ENCODE measurements at regions not wholly inside any gene's neighbourhood (a gene's known extent, or its start where the extent isn't known, plus 50 kb on each side); places are given as distances from the start of the nearest gene placed in this dataset.

- Histone ChIP-seq H3K27ac (ENCODE audit: low read depth in 1 of 2, low read length in 1 of 2) (no peak overlapping the region), H3K4me1 (ENCODE audit: control insufficient read depth in 2 of 2, insufficient read depth in 2 of 2, low read length in 2 of 2) (no peaks in the 10 kb centered on the region), H3K27me3 (ENCODE audit: control insufficient read depth in 2 of 2, insufficient read depth in 1 of 2, low read length in 1 of 2) (no peaks in the 10 kb centered on the region), H3K36me3 (ENCODE audit: control insufficient read depth in 2 of 2, insufficient read depth in 2 of 2, low read length in 1 of 2) (no peaks in the 10 kb centered on the region), H3K4me3 (ENCODE audit: low read length in 2 of 2) (no peak overlapping the region), H3K9me3 (ENCODE audit: control insufficient read depth in 2 of 2, insufficient read depth in 1 of 2, low read length in 1 of 2) (no peaks in the 10 kb centered on the region)
- DNase-seq (ENCODE audit: low read depth in 6 of 9, low spot score in 9 of 9), result no peak
- 93% methylated on average over 8 of the region's 8 CpGs for WGBS
Observed at GRCh38 chr15:59936741-59937140, 67.4 kb upstream of the FOXB1 start.

DNA sequence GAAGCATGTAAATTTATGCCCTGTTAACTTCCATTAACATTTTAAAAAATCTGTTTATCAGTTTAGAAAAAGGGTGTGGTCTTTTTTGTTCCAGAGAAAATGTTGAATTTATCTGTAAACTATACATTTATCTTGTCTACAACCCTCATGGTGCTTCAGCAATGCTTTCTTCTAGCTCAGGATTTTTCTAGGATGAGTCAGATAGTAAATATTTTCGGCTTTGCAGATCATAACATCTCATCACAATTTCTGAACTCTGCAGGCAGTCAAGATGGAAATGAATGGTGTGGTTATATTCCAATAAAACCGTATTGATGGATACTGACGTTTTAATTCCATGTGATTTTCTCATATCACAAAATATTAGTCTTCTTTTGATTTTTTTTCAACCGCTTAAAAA, 70.5 kb upstream of the FOXB1 start:
- H3K27me3 ChIP-seq (ENCODE audit: control insufficient read depth in 2 of 2, insufficient read depth in 1 of 2, low read length in 1 of 2), result no peaks in the 10 kb centered on the region
- H3K36me3 ChIP-seq (ENCODE audit: control insufficient read depth in 2 of 2, insufficient read depth in 2 of 2, low read length in 1 of 2), result no peaks in the 10 kb centered on the region
- no peaks in the 10 kb centered on the region for H3K9me3 ChIP-seq (ENCODE audit: control insufficient read depth in 2 of 2, insufficient read depth in 1 of 2, low read length in 1 of 2)
- H3K4me3 ChIP-seq (ENCODE audit: low read length in 2 of 2), result no peak overlapping the region
- 95% methylated on average over 4 of the region's 4 CpGs for WGBS
- no peak overlapping the region for H3K27ac ChIP-seq (ENCODE audit: low read depth in 1 of 2, low read length in 1 of 2)
- no peak for DNase-seq (ENCODE audit: low read depth in 6 of 9, low spot score in 9 of 9)
- H3K4me1 ChIP-seq (ENCODE audit: control insufficient read depth in 2 of 2, insufficient read depth in 2 of 2, low read length in 2 of 2), result no peaks in the 10 kb centered on the region

DNA sequence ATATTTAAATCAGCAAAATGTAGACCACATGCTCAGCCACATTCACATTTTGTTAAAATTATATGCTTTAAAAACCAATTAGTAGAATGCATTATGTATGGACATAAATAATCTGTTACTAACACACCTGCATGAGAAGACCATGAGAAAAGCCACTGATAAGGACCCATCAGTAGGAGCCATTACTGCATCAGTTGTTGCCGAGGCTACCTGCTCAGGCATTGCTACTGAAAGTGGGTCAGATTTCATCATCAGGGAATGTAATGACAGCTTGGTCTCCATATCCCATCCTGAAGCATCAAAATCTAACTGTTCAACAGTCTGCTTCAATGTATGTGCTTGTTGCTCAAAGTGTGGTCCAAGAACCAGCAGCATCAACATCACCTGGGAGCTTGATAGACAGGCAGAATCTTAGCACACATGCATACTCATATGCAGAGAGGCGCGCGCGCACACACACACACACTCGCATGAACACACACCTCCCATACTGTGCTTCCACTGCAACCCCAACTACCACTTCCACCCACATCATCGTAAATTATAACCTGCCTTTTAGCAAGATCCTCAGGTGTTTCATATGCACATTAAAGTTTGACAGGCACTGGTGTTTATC, 72.4 kb upstream of the FOXB1 start:
- Histone ChIP-seq H3K4me3 (ENCODE audit: low read length in 2 of 2) (no peak overlapping the region), H3K27ac (ENCODE audit: low read depth in 1 of 2, low read length in 1 of 2) (no peak overlapping the region), H3K4me1 (ENCODE audit: control insufficient read depth in 2 of 2, insufficient read depth in 2 of 2, low read length in 2 of 2) (no peaks in the 10 kb centered on the region), H3K27me3 (ENCODE audit: control insufficient read depth in 2 of 2, insufficient read depth in 1 of 2, low read length in 1 of 2) (no peaks in the 10 kb centered on the region), H3K36me3 (ENCODE audit: control insufficient read depth in 2 of 2, insufficient read depth in 2 of 2, low read length in 1 of 2) (no peaks in the 10 kb centered on the region), H3K9me3 (ENCODE audit: control insufficient read depth in 2 of 2, insufficient read depth in 1 of 2, low read length in 1 of 2) (no peaks in the 10 kb centered on the region)
- WGBS, result 96% methylated on average over 7 of the region's 7 CpGs
- DNase-seq (ENCODE audit: low read depth in 6 of 9, low spot score in 9 of 9), result no peak

DNA sequence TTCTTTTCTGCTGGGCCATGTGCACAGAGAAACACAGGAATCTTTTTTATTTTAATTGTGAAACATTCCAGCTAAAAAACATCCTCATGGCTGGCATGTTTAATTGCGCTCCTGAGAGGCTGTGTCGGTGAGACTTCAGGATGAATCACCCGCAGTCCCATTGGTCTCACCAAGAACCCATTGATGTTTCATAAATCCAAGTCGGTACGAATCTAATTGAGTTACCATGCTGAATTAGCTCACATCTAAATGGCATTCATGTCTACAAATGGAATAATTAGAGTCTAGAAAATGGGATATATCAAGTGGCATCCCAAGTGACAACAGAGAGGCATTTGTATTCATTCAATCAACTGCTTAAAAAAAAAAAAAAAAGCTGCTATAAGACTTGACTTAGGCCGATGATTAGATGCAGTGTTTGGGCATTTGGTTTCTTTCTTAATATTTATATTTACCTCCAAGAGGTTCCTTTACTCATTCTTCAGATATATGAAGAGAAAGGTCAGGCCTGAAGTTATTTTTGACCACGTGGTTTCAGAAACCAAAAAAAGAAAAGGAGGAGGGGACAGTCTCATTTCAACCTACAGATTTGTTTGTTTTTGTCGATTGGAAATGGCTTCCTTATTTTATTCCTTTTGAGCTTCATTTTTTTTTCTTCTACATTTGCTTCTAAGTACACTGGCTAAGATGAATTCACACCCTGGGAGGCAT, 79.1 kb upstream of the FOXB1 start:
- WGBS, result 85% methylated on average over 8 of the region's 8 CpGs
- Histone ChIP-seq H3K27ac (ENCODE audit: low read depth in 1 of 2, low read length in 1 of 2) (no peak overlapping the region), H3K36me3 (ENCODE audit: control insufficient read depth in 2 of 2, insufficient read depth in 2 of 2, low read length in 1 of 2) (no peaks in the 10 kb centered on the region), H3K4me1 (ENCODE audit: control insufficient read depth in 2 of 2, insufficient read depth in 2 of 2, low read length in 2 of 2) (no peaks in the 10 kb centered on the region), H3K27me3 (ENCODE audit: control insufficient read depth in 2 of 2, insufficient read depth in 1 of 2, low read length in 1 of 2) (no peaks in the 10 kb centered on the region), H3K9me3 (ENCODE audit: control insufficient read depth in 2 of 2, insufficient read depth in 1 of 2, low read length in 1 of 2) (no peaks in the 10 kb centered on the region), H3K4me3 (ENCODE audit: low read length in 2 of 2) (no peak overlapping the region)
- no peak for DNase-seq (ENCODE audit: low read depth in 6 of 9, low spot score in 9 of 9)

DNA sequence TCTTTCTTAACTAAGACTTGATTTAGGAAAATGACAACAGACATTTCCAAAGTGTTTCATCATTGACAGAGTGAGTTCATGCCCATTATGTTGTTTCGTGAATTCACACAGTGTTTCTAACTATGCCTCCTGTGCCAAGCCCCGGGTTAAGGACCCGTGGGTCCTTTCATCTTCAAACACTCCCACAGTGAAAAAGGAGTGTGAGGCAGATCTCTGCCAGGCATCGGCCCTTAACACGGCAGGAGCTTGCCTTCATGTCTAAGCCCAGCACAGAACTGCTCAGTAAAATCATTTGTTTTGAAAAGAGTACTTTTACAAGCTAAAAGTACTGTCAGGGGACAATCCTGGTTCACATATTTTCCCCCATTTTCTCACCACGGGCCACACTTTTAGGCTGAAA, 80.0 kb upstream of the FOXB1 start:
- Histone ChIP-seq H3K27ac (ENCODE audit: low read depth in 1 of 2, low read length in 1 of 2) (no peak overlapping the region), H3K9me3 (ENCODE audit: control insufficient read depth in 2 of 2, insufficient read depth in 1 of 2, low read length in 1 of 2) (no peaks in the 10 kb centered on the region), H3K4me3 (ENCODE audit: low read length in 2 of 2) (no peak overlapping the region), H3K4me1 (ENCODE audit: control insufficient read depth in 2 of 2, insufficient read depth in 2 of 2, low read length in 2 of 2) (no peaks in the 10 kb centered on the region), H3K27me3 (ENCODE audit: control insufficient read depth in 2 of 2, insufficient read depth in 1 of 2, low read length in 1 of 2) (no peaks in the 10 kb centered on the region), H3K36me3 (ENCODE audit: control insufficient read depth in 2 of 2, insufficient read depth in 2 of 2, low read length in 1 of 2) (no peaks in the 10 kb centered on the region)
- WGBS, result 86% methylated on average over 6 of the region's 6 CpGs
- DNase-seq (ENCODE audit: low read depth in 6 of 9, low spot score in 9 of 9), result no peak

DNA sequence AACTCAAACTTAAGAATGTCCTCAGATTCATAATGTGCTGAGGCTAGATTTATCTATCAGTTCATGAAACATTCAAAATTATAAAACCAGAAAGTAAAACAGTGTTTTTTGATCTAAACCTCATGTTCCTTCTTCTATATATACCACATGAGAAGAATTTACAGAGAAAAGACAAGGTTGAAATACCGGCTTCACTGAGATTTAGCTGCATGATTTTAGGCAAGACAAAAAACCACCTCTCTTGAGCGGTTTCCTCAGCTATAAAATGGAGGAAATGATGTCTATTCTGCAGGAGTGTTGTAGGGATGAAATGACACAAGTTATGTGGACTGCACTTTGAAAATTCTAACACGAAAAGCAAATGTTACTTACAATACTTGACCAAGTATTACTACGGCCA, 80.6 kb upstream of the FOXB1 start:
- WGBS, result 79% methylated on average over 4 of the region's 4 CpGs
- H3K4me3 ChIP-seq (ENCODE audit: low read length in 2 of 2), result no peak overlapping the region

DNA sequence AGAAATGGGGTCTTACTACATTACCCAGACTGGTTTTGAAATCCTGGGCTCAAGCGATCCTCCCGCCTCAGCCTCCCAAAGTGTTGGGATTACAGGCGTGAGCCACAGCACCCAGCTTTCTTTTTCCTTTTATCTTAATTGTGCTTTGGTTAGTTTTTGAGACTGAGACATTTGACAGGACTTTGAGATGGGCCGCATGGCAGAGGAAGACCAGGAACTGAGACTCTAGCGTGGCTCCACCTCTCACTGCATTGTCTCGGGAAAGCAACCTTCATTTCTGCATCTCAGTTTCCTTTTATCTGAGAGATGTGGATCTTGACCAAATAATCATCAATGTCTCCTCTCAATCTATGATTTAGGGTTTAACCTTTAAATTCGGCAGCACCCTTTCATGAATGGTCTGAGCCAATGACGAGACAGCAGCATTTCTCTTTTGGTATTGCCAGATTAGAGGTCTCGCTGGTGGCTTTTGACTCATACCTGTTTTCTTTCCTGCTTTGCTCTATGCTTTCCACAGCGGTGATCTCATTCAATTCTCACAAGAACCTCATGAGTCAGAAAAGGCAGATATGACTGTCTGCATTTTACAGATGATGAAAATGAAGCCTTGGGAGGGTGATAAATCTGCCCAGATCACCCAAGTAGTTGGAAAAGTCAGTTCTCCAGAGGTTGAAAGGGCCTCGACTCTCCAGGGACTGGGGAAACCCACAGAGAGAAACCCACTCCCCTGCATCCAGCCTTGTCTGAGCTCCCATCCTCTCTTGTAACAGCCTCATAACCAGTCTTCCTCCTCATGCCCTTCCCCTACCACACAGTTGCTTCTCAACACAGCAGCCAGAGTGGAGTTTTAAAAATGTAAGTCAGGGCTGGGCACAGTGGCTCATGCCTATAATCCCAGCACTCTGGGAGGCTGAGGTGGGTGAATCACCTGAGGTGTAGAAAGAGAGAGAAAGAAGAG, 84.8 kb upstream of the FOXB1 start:
- 93% methylated on average over 11 of the region's 11 CpGs for WGBS
- H3K4me3 ChIP-seq (ENCODE audit: low read length in 2 of 2), result no peak overlapping the region
- no peaks in the 10 kb centered on the region for H3K36me3 ChIP-seq (ENCODE audit: control insufficient read depth in 2 of 2, insufficient read depth in 2 of 2, low read length in 1 of 2)
- H3K9me3 ChIP-seq (ENCODE audit: control insufficient read depth in 2 of 2, insufficient read depth in 1 of 2, low read length in 1 of 2), result no peaks in the 10 kb centered on the region
- no peaks in the 10 kb centered on the region for H3K4me1 ChIP-seq (ENCODE audit: control insufficient read depth in 2 of 2, insufficient read depth in 2 of 2, low read length in 2 of 2)
- peak in 2 of 9 donors; percentile 21 to 46 for DNase-seq (ENCODE audit: low read depth in 6 of 9, low spot score in 9 of 9)
- H3K27me3 ChIP-seq (ENCODE audit: control insufficient read depth in 2 of 2, insufficient read depth in 1 of 2, low read length in 1 of 2), result peaks cover 0 to 4% of the 10 kb centered on the region in 2 donors
- H3K27ac ChIP-seq (ENCODE audit: low read depth in 1 of 2, low read length in 1 of 2), result no peak overlapping the region

More for the DNA sequence above, 80.6 kb upstream of the FOXB1 start:
- Histone ChIP-seq H3K4me1 (ENCODE audit: control insufficient read depth in 2 of 2, insufficient read depth in 2 of 2, low read length in 2 of 2) (no peaks in the 10 kb centered on the region), H3K27me3 (ENCODE audit: control insufficient read depth in 2 of 2, insufficient read depth in 1 of 2, low read length in 1 of 2) (no peaks in the 10 kb centered on the region), H3K27ac (ENCODE audit: low read depth in 1 of 2, low read length in 1 of 2) (no peak overlapping the region), H3K36me3 (ENCODE audit: control insufficient read depth in 2 of 2, insufficient read depth in 2 of 2, low read length in 1 of 2) (no peaks in the 10 kb centered on the region), H3K9me3 (ENCODE audit: control insufficient read depth in 2 of 2, insufficient read depth in 1 of 2, low read length in 1 of 2) (no peaks in the 10 kb centered on the region)
- DNase-seq (ENCODE audit: low read depth in 6 of 9, low spot score in 9 of 9), result peak in 2 of 9 donors; percentile 7 to 31

GRCh38 chr15:59917504-59918157, 86.5 kb upstream of the FOXB1 start:
- peak; percentile 23 to 80 (median 58) for DNase-seq (ENCODE audit: low read depth in 6 of 9, low spot score in 9 of 9)
- Histone ChIP-seq H3K36me3 (ENCODE audit: control insufficient read depth in 2 of 2, insufficient read depth in 2 of 2, low read length in 1 of 2) (no peaks in the 10 kb centered on the region), H3K4me3 (ENCODE audit: low read length in 2 of 2) (no peak overlapping the region), H3K4me1 (ENCODE audit: control insufficient read depth in 2 of 2, insufficient read depth in 2 of 2, low read length in 2 of 2) (no peaks in the 10 kb centered on the region), H3K27ac (ENCODE audit: low read depth in 1 of 2, low read length in 1 of 2) (no peak overlapping the region), H3K27me3 (ENCODE audit: control insufficient read depth in 2 of 2, insufficient read depth in 1 of 2, low read length in 1 of 2) (peaks cover 0 to 4% of the 10 kb centered on the region in 2 donors), H3K9me3 (ENCODE audit: control insufficient read depth in 2 of 2, insufficient read depth in 1 of 2, low read length in 1 of 2) (no peaks in the 10 kb centered on the region)
- WGBS, result 47% methylated on average over 10 of the region's 10 CpGs
